GM23248 (cell line): ENCODE measurements at regions not wholly inside any gene's neighbourhood (a gene's known extent, or its start where the extent isn't known, plus 50 kb on each side); places are given as distances from the start of the nearest gene placed in this dataset.

Source experiments
- EZH2 ChIP-seq: fragments of 200-600 bp; sonication (generic); IDR thresholded peaks from 2 replicates; pipeline ENCODE4 v1.6.1; 2018; ENCODE audit warnings: antibody characterized with exemption, mild to moderate bottlenecking; ENCODE audit not compliant: insufficient read depth, poor library complexity, severe bottlenecking
- EZH2phosphoT487 ChIP-seq: fragments of 200-600 bp; sonication (generic); IDR thresholded peaks from 2 replicates; pipeline ENCODE4 v1.6.1; 2018; ENCODE audit warnings: antibody characterized with exemption, moderate library complexity, mild to moderate bottlenecking, low read depth; ENCODE audit not compliant: insufficient read depth

DNA sequence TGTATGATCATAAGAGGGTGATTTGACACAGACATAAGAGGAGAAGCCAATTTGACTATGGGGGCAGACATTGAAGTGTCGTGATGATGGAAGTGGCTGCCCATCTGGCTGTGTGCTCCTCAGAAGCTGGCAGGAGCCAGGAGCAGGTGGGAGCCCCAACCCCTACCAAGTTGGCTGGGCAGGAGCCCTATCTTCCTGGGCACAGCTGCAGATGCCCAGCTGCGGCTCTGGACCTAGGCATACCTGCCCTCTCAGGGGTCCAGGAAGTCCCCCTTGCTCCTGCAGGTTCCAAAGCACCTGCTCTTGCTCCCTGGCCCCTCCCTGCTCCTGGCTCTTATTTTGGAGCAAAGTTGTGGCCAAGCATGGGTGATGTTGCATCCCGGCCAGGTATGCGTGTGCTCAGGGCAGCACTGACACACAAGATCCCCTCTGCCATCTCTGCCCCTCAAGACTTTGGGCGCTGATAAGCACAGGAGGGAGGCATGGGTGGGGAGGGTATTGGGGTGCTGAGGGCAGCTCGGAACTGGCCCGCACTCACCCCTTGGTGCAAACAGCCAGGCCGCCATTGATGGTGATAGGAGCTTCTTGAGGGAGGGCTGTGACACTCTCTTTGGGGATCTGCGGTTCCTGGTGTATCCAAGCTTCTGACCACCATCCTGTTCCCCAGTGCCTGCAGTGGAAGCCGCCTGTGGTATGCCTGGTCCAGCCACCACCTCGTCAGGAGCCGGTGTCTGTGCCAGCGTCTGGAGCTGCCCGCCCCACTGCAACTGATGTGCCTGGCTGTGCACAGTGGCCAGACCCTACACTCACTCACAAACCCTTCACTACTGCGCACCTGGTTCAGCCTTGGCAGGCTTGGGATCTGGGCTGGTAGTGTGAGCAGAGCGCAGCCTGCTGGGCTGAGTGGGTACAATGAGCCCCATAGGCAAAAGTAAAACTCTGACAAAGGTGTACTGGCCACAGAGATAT, 230.9 kb downstream of the CDH9 start:
- TF ChIP-seq EZH2 = no peak
- TF ChIP-seq EZH2phosphoT487 = no peak
